22Rv1 (cell line): ENCODE measurements at regions not wholly inside any gene's neighbourhood (a gene's known extent, or its start where the extent isn't known, plus 50 kb on each side); places are given as distances from the start of the nearest gene placed in this dataset.

Experiments
- CTCF ChIP-seq: fragments of 450-650 bp; IDR thresholded peaks from 2 replicates; pipeline ENCODE4 v1.5.1; 2017; ENCODE audit warnings: mild to moderate bottlenecking
- ZFX ChIP-seq: fragments of 450-650 bp; IDR thresholded peaks from 2 replicates; pipeline ENCODE4 v1.6.1; 2017; ENCODE audit warnings: antibody characterized with exemption, borderline replicate concordance

GRCh38 chr2:128496700-128497099 is 178.0 kb upstream of the HS6ST1 start:
- TF ChIP-seq CTCF: no peak
- TF ChIP-seq ZFX: no peak
